Pancreas (tissue), 10 donors: ENCODE measurements at regions not wholly inside any gene's neighbourhood (a gene's known extent, or its start where the extent isn't known, plus 50 kb on each side); places are given as distances from the start of the nearest gene placed in this dataset.
"Not testable (repeated sequence)": the region's sequence is repeated elsewhere in the genome, so short reads cannot be mapped to it uniquely, and the experiment has no call there.

Experiments
- ATAC-seq, 4 donors: fragments of 200-7000 bp; cut with Tn5 transposase; one replicate each; pipeline versions ENCODE4 v1.8.0 to v1.9.1; 2020; ENCODE audit warnings: mild to moderate bottlenecking in 4 of 4, moderate library complexity in 4 of 4
- DNase-seq, 6 donors: peaks; one replicate each; pipeline ENCODE4 v3.0.0-alpha.2; 2020
- FAIRE-seq: peaks from 2 replicates; lab custom pipeline; 2012; peaks lifted over from hg19 to GRCh38; lab: Jason Lieb, UNC
- H3K27ac ChIP-seq, 4 donors: fragments of 200-600 bp; sonication (generic); 1 replicate in 3 of 4; 2 replicates in 1 of 4; pipeline versions ENCODE4 v1.5.0 to v1.8.0; 2020
- H3K27me3 ChIP-seq, 4 donors: fragments of 200-600 bp; one replicate each; pipeline ENCODE4 v1.8.0; 2021
- H3K36me3 ChIP-seq, 3 donors: fragments of 200-600 bp; sonication (generic) in 1 of 3; one replicate each; pipeline versions ENCODE4 v1.5.0 to v1.8.0; 2020 to 2021
- H3K4me1 ChIP-seq, 3 donors: fragments of 200-600 bp; one replicate each; pipeline ENCODE4 v1.8.0; 2021
- H3K4me3 ChIP-seq, 4 donors: fragments of 200-600 bp; sonication (generic) in 2 of 4; one replicate each; pipeline versions ENCODE4 v1.5.0 to v1.8.0; 2020 to 2021
- H3K9me3 ChIP-seq, 4 donors: fragments of 200-600 bp; one replicate each; pipeline ENCODE4 v1.8.0; 2021
- CTCF ChIP-seq, 4 donors: fragments of 200-600 bp; sonication (generic) in 3 of 4; IDR thresholded peaks; one replicate each; pipeline versions ENCODE4 v1.5.0 to v1.8.0; 2021; ENCODE audit warnings: antibody characterized with exemption in 4 of 4
- WGBS, 2 donors: extraction: QIAGEN DNeasy Blood & Tissue Kit; methylation state at CpG; one replicate each; pipeline ENCODE4 v1.1.7; 2013; 5-methylcytosine and 5-hydroxymethylcytosine counted together
- intact Hi-C, 3 donors: fragments of 100-400 bp; cut with DNase I; formaldehyde crosslinking; loops; one replicate each; pipeline versions ENCODE4 v1.11.1 to v1.14.2; 2022
- donor health status: healthy with polysubstance abuse.
- donor health status: DM: no; HTN: no; CAD: no; lungs with moderate emphysema.
- donor health status: DM: no; HTN: no; CAD: no.
- donor health status: control.
- donor health status: control.
- donor health status: Bipolar disorder and iron deficiency.
- donor health status: DM: yes; HTN: yes; CAD: no.
- donor health status: DM: no; HTN: no; CAD: no.
- donor health status: DM: no; HTN: no; CAD: no.
- donor health status: DM: yes; HTN: yes; CAD: no.

- no peaks in the 10 kb centered on the region for H3K27me3 ChIP-seq
- 25 to 31% methylated on average over 4 of the region's 4 CpGs for WGBS, 2 donors
- no peaks in the 10 kb centered on the region for H3K36me3 ChIP-seq
- H3K4me3 ChIP-seq: peak overlapping the region in 1 of 4 donors; percentile 4
- DNase-seq: peak in 3 of 6 donors; percentile 13 to 41 (median 21)
- no peaks in the 10 kb centered on the region for H3K9me3 ChIP-seq
- TF ChIP-seq CTCF (IDR thresholded peaks at IDR 0.05): no peak
- ATAC-seq: peak; percentile 47 to 90 (median 70)
- intact Hi-C loops: no loop called here
- H3K4me1 ChIP-seq: peaks cover 0 to 8% (median 0%) of the 10 kb centered on the region in 3 donors
- no peak overlapping the region for H3K27ac ChIP-seq
- FAIRE-seq: no peak
Observed at GRCh38 chr11:83361831-83362230, 75.7 kb upstream of the CCDC90B start.

- FAIRE-seq: no peak
- no peaks in the 10 kb centered on the region for H3K36me3 ChIP-seq
- no peaks in the 10 kb centered on the region for H3K27me3 ChIP-seq
- H3K27ac ChIP-seq: no peak overlapping the region
- 72 to 75% methylated on average over 1 of the region's 1 CpG for WGBS, 2 donors
- no peak for ATAC-seq
- TF ChIP-seq CTCF (IDR thresholded peaks at IDR 0.05): no peak
- no peak for DNase-seq
- intact Hi-C loops: no loop called here
- H3K4me1 ChIP-seq: no peaks in the 10 kb centered on the region
- H3K4me3 ChIP-seq: no peak overlapping the region
- H3K9me3 ChIP-seq: no peaks in the 10 kb centered on the region
Observed at GRCh38 chr11:83355391-83355790, 69.2 kb upstream of the CCDC90B start.

- H3K27ac ChIP-seq: no peak overlapping the region
- ATAC-seq: no peak
- intact Hi-C loops: no loop called here
- no peak for TF ChIP-seq CTCF (IDR thresholded peaks at IDR 0.05)
- 93 to 96% methylated on average over 3 of the region's 3 CpGs for WGBS, 2 donors
- H3K4me1 ChIP-seq: no peaks in the 10 kb centered on the region
- no peaks in the 10 kb centered on the region for H3K27me3 ChIP-seq
- no peak for DNase-seq
- no peak overlapping the region for H3K4me3 ChIP-seq
- H3K9me3 ChIP-seq: no peaks in the 10 kb centered on the region
- no peaks in the 10 kb centered on the region for H3K36me3 ChIP-seq
- no peak for FAIRE-seq
Observed at GRCh38 chr11:83350187-83350586, 64.0 kb upstream of the CCDC90B start.

GRCh38 chr11:83349296-83349695 lies 63.1 kb upstream of the CCDC90B start:
- 80 to 84% methylated on average over 8 of the region's 8 CpGs for WGBS, 2 donors
- Histone ChIP-seq H3K4me1 (no peaks in the 10 kb centered on the region), H3K36me3 (no peaks in the 10 kb centered on the region), H3K27me3 (no peaks in the 10 kb centered on the region), H3K27ac (no peak overlapping the region), H3K4me3 (no peak overlapping the region), H3K9me3 (no peaks in the 10 kb centered on the region)
- TF ChIP-seq CTCF (IDR thresholded peaks at IDR 0.05): no peak
- FAIRE-seq: no peak
- ATAC-seq: no peak
- no peak for DNase-seq
- intact Hi-C loops: no loop called here

GRCh38 chr11:83346706-83347105 lies 60.5 kb upstream of the CCDC90B start:
- H3K27me3 ChIP-seq, ATAC-seq, H3K4me3 ChIP-seq, FAIRE-seq, intact Hi-C loops, H3K36me3 ChIP-seq, DNase-seq, H3K27ac ChIP-seq, H3K9me3 ChIP-seq, H3K4me1 ChIP-seq: not testable (repeated sequence)
- 91 to 93% methylated on average over 12 of the region's 12 CpGs for WGBS, 2 donors

GRCh38 chr11:83344521-83344920 lies 58.4 kb upstream of the CCDC90B start:
- 89 to 90% methylated on average over 9 of the region's 9 CpGs for WGBS, 2 donors
- H3K27me3 ChIP-seq, H3K27ac ChIP-seq, ATAC-seq, H3K36me3 ChIP-seq, intact Hi-C loops, FAIRE-seq, H3K4me1 ChIP-seq, H3K4me3 ChIP-seq, DNase-seq, H3K9me3 ChIP-seq: not testable (repeated sequence)
